Activated CD4-positive, alpha-beta T cell treated with anti-CD3 and anti-CD28 coated beads, Interleukin-2, amount 50 U/mL, for 48 hours (primary cell): ENCODE measurements at regions not wholly inside any gene's neighbourhood (a gene's known extent, or its start where the extent isn't known, plus 50 kb on each side); places are given as distances from the start of the nearest gene placed in this dataset.
"Not testable (repeated sequence)": the region's sequence is repeated elsewhere in the genome, so short reads cannot be mapped to it uniquely, and the experiment has no call there.

ENCODE experiments used
- DNase-seq, 2 experiments: peaks; one replicate each; pipeline ENCODE4 v3.0.0-alpha.2; 2020

DNA sequence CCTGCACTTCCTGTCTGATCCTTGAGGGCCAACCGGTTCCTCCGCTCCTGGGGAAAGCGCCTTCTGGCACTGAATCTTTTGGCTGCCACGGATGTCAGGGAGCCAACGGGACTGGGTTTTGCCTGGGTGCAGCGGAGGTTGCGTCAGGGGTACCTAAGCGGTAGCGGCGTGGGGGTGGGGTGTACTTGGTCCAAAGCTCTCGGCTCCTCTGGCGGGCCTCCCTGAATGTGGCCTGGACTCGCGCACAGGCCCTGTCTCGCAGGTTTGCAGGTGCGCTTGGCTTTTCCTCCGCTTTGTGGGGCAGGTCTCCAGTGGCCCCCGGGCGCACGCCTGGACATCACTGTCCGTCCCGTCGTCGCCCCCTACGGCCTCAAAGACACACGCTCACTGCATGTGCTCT is 1410.1 kb upstream of the PCDH10 start:
- not testable (repeated sequence) for DNase-seq

DNA sequence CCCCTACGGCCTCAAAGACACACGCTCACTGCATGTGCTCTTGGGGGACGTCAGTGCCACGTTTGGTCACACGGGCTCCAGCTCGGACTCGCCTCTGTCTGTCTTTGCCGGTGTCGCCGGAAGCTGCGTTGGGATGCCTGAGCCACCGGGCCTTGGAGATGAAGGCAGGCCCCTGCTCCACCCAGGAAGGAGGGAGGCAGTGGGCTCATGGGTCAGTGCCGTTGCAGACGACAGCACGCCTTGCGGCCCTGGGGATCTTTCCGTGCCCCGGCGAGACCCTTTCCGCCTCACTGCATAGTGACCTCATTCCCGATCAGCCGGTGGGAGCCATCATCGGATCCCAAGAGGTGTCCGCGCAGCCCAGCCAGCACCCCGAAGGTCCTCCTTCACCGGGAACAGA is 1407.3 kb upstream of the PCDH10 start:
- not testable (repeated sequence) for DNase-seq

- not testable (repeated sequence) for DNase-seq
Measured at GRCh38 chr4:131742536-131743205, 1406.4 kb upstream of the PCDH10 start.

DNA sequence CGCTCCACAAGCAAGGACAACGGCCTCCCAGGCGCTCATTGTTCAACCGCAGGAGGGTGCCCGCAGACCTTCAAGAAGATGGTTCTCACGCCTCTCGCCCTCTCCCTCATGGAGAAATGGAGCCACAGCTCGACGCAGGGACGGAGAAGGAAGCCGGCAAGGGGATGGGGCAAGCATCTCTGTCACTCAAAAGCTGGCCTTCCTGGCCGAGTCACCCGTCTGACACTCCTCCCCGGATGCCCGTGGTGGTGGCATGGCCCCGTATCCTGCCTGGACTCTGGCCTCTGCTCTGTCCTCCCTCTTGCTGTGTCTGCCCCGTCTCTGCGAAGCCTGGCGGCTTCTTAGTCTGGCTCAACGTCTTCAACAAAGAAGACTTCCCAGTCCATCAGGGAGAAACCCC is 1405.7 kb upstream of the PCDH10 start:
- DNase-seq = not testable (repeated sequence)

- not testable (repeated sequence) for DNase-seq
Measured at GRCh38 chr4:131747203-131747602, 1401.9 kb upstream of the PCDH10 start.

- DNase-seq = not testable (repeated sequence)
Measured at GRCh38 chr4:131749224-131749623, 1399.9 kb upstream of the PCDH10 start.

DNA sequence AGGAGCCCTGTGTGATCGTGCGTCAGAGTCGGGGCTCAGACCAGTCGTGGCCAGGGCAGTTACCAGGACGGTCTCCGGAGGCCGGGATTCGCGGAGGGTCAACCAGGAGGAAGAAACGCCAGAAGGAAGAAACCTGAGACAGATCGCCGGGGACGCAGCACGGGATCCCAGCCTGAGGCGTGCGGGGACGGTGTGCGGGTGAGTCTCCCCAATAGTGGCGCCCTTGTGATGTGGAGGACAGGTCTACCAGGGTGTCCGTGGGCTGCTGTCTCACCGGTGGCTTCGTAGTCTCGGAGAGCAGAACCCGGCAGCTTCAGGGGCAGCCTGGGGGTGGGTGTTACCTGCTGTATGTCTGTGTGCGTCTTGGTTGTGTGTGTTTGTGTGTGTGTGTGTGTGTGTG is 1399.1 kb upstream of the PCDH10 start:
- not testable (repeated sequence) for DNase-seq

GRCh38 chr4:131750469-131750868 is 1398.6 kb upstream of the PCDH10 start:
- DNase-seq = not testable (repeated sequence)

DNA sequence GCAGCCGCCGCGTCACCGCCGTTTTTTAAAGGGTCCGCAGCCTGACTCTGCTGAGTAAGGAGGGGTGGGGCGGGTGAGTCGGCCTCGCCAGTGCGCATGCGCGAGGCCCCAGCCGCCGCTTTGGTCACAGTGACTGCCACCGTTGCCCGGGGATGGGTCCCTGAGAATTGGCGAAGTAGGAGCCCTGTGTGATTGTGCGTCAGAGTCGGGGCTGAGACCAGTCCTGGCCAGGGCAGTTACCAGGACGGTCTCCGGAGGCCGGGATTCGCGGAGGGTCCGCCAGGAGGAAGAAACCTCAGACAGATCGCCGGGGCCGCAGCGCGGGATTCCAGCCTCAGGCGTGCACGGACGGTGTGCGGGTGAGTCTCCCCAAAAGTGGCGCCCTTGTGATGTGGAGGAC is 1386.9 kb upstream of the PCDH10 start:
- not testable (repeated sequence) for DNase-seq

GRCh38 chr4:131764730-131765129 is 1384.4 kb upstream of the PCDH10 start:
- no peak for DNase-seq

DNA sequence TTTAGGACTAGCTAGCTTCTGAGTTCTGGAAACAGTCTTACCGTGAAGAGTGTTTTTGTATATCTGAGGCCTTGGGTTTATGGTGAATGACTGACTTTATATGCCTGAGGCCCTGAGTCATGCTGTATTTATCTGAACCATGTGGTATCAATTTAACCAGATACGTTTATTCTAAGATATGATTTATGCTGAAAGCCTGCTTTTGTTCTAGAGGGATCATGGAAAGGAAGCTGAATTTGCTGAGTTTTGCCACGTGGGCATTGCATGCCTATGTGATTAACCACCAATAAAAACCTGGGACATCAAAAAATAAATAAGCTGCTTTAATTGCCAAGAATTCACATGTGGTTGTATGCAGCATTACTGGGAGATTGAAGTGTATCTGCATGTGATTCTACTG is 1374.7 kb upstream of the PCDH10 start:
- DNase-seq = not testable (repeated sequence)

GRCh38 chr4:131810565-131810964 is 1338.5 kb upstream of the PCDH10 start:
- DNase-seq = not testable (repeated sequence)
